DND-41 (cell line): ENCODE measurements at regions not wholly inside any gene's neighbourhood (a gene's known extent, or its start where the extent isn't known, plus 50 kb on each side); places are given as distances from the start of the nearest gene placed in this dataset.

Experiments
- ATAC-seq: fragments of 200-7000 bp; cut with Tn5 transposase; 3 replicates; pipeline ENCODE4 v1.9.1; 2021; ENCODE audit warnings: low read depth; ENCODE audit not compliant: insufficient read depth
- DNase-seq: peaks from one replicate; pipeline ENCODE4 v3.0.0-alpha.2; 2020
- H2AFZ ChIP-seq: 2 replicates; pipeline ENCODE4 v1.6.0; 2012; ENCODE audit warnings: low read depth, low read length
- H3K27ac ChIP-seq: 2 replicates; pipeline ENCODE4 v1.5.1; 2012; ENCODE audit warnings: low read length, inconsistent platforms
- H3K27me3 ChIP-seq: fragments of 200-600 bp; sonication (generic); 2 replicates; pipeline ENCODE4 v1.6.0; 2012; ENCODE audit warnings: low read length, mild to moderate bottlenecking, inconsistent platforms; ENCODE audit not compliant: insufficient read depth, poor library complexity
- H3K36me3 ChIP-seq: 2 replicates; pipeline ENCODE4 v1.5.1; 2012; ENCODE audit warnings: low read length, inconsistent platforms; ENCODE audit not compliant: insufficient read depth
- H3K4me1 ChIP-seq: 2 replicates; pipeline ENCODE4 v1.5.1; 2012; ENCODE audit warnings: mild to moderate bottlenecking, low read length; ENCODE audit not compliant: insufficient read depth
- H3K4me2 ChIP-seq: 2 replicates; pipeline ENCODE4 v1.6.0; 2012; ENCODE audit warnings: mild to moderate bottlenecking, moderate library complexity, low read length, inconsistent platforms; ENCODE audit not compliant: insufficient read depth
- H3K4me3 ChIP-seq, 2 experiments: fragments of 200-600 bp in 1 of 2; shearing (Covaris generic) in 1 of 2; 2 replicates each; pipeline ENCODE4 v1.5.1; 2012 to 2016; ENCODE audit warnings: inconsistent platforms in 2 of 2, low read length in 2 of 2, mild to moderate bottlenecking in 2 of 2, low read depth in 1 of 2, moderate library complexity in 1 of 2
- H3K79me2 ChIP-seq: 2 replicates; pipeline ENCODE4 v1.6.0; 2012; ENCODE audit warnings: low read length, inconsistent platforms; ENCODE audit not compliant: insufficient read depth
- H3K9ac ChIP-seq: 2 replicates; pipeline ENCODE4 v1.6.0; 2012; ENCODE audit warnings: low read depth, mild to moderate bottlenecking, inconsistent platforms, low read length, moderate library complexity
- H3K9me3 ChIP-seq: 2 replicates; pipeline ENCODE4 v1.5.1; 2012; ENCODE audit warnings: low read length, moderate library complexity, mild to moderate bottlenecking, inconsistent platforms; ENCODE audit not compliant: insufficient read depth, severe bottlenecking
- H4K20me1 ChIP-seq: 2 replicates; pipeline ENCODE4 v1.6.0; 2012; ENCODE audit warnings: low read length; ENCODE audit not compliant: insufficient read depth
- CTCF ChIP-seq: IDR thresholded peaks from 2 replicates; pipeline ENCODE4 v1.5.1; 2012; ENCODE audit warnings: borderline replicate concordance, low read length, moderate library complexity, mild to moderate bottlenecking; ENCODE audit not compliant: poor library complexity, severe bottlenecking; ENCODE audit errors: extremely low read depth
- EZH2 ChIP-seq: IDR thresholded peaks from 3 replicates; pipeline ENCODE4 v1.6.1; 2012; ENCODE audit warnings: borderline replicate concordance, low read depth, mild to moderate bottlenecking, moderate library complexity, low read length, inconsistent platforms; ENCODE audit not compliant: severe bottlenecking

GRCh38 chr1:38424677-38425076 is 378.1 kb upstream of the POU3F1 start:
- Histone ChIP-seq H3K4me3 (no peak overlapping the region), H3K27me3 (peaks cover 3% of the 10 kb centered on the region)
- TF ChIP-seq EZH2 = no peak
- no peak for TF ChIP-seq CTCF

GRCh38 chr1:38420666-38421065 is 374.1 kb upstream of the POU3F1 start:
- Histone ChIP-seq H3K36me3 (no peaks in the 10 kb centered on the region), H3K27me3 (peaks cover 3% of the 10 kb centered on the region), H3K4me2 (no peak overlapping the region), H3K9ac (no peak overlapping the region), H3K4me1 (no peaks in the 10 kb centered on the region), H2AFZ (no peak overlapping the region), H4K20me1 (no peaks in the 10 kb centered on the region), H3K27ac (no peak overlapping the region), H3K9me3 (no peaks in the 10 kb centered on the region), H3K4me3 (no peak overlapping the region), H3K79me2 (no peaks in the 10 kb centered on the region)
- TF ChIP-seq CTCF (no peak), EZH2 (no peak)
- DNase-seq = no peak
- no peak for ATAC-seq

More at GRCh38 chr1:38424677-38425076, 378.1 kb upstream of the POU3F1 start:
- no peaks in the 10 kb centered on the region for H3K9me3 ChIP-seq
- no peak overlapping the region for H3K4me2 ChIP-seq
- H3K36me3 ChIP-seq = no peaks in the 10 kb centered on the region
- no peaks in the 10 kb centered on the region for H4K20me1 ChIP-seq
- no peaks in the 10 kb centered on the region for H3K4me1 ChIP-seq
- DNase-seq = no peak
- ATAC-seq = no peak
- no peak overlapping the region for H2AFZ ChIP-seq
- no peak overlapping the region for H3K27ac ChIP-seq
- H3K9ac ChIP-seq = no peak overlapping the region
- H3K79me2 ChIP-seq = no peaks in the 10 kb centered on the region

DNA sequence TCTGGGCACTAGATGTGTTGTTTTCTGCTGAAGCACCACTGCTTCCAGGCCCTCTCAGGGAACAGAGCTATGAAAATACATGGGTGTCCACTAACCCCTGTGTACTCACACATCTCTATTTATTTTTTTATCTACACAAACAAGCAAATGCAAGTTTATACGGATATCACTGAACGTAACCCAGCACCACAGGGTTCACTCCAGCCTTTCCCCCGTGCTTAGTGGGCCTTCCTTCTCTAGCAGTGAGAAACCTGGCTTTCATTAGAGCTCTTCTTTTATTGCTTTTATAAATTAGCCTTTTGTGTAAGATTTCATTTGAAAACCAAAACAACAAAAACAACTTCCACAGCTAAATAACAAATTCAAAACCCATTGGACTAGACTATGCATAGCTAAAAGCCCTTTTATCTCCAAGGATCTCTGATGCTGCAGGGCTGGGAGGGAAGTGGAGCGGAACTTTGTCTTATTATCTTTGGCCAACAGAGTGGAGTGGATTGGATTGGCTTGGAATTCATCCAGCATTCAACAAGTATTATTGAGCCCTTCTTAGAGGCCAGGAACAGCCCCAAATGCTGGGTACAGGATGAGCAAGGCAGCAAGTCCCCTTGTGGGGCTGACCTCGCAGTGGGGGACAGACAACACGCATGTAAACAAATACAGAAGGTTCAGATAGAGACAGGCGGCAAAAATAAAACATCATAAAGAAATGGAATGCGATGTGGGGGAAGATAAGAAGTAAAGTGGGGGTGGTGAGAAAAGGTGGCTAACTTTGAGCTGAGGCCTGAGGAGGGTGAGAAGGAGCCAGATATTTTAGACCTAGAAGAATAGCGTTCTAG is 371.8 kb upstream of the POU3F1 start:
- no peaks in the 10 kb centered on the region for H3K36me3 ChIP-seq
- H3K79me2 ChIP-seq = no peaks in the 10 kb centered on the region
- H3K9ac ChIP-seq = no peak overlapping the region
- TF ChIP-seq EZH2 (no peak), CTCF (no peak)
- H3K4me3 ChIP-seq = no peak overlapping the region
- H4K20me1 ChIP-seq = no peaks in the 10 kb centered on the region
- peaks cover 3% of the 10 kb centered on the region for H3K27me3 ChIP-seq
- no peak overlapping the region for H2AFZ ChIP-seq
- no peak overlapping the region for H3K4me2 ChIP-seq
- DNase-seq (no peak), ATAC-seq (no peak)
- no peaks in the 10 kb centered on the region for H3K4me1 ChIP-seq
- no peaks in the 10 kb centered on the region for H3K9me3 ChIP-seq
- no peak overlapping the region for H3K27ac ChIP-seq
